ENCODE measurements at regions not wholly inside any gene's neighbourhood (a gene's known extent, or its start where the extent isn't known, plus 50 kb on each side); places are given as distances from the start of the nearest gene placed in this dataset.
"Not testable (repeated sequence)": the region's sequence is repeated elsewhere in the genome, so short reads cannot be mapped to it uniquely, and the experiment has no call there.

DNA sequence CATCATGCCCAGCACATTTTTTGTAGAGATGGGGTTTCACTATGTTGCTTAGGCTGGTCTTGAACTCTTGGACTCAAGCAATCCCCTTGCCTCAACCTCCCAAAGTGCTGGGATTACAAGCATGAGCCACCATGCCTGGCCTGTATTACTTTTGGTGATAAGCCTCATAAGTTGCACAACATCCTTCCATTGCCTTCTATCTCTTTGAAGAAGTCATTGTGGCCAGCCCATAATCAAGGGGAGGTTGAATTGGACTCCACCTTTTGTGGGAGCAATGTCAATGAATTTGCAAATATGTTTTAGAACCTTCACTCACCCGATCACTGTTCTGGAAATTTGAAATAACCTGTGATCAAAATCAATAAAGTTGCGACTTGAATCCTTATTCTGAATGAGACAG lies 104.3 kb upstream of the CLINT1 start:
- Histone ChIP-seq H3K9ac (ENCODE audit: low read length) (no peak overlapping the region), H3F3A (ENCODE audit: insufficient read depth) (no peaks in the 10 kb centered on the region), H3K4me3 (ENCODE audit: insufficient read depth, low read length, poor library complexity, severe bottlenecking) (no peak overlapping the region), H2AFZ (ENCODE audit: low read depth, low read length, severe bottlenecking) (no peak overlapping the region), H4K20me1 (ENCODE audit: low read depth, low read length) (no peaks in the 10 kb centered on the region), H3K27me3 (ENCODE audit: low read length) (no peaks in the 10 kb centered on the region), H3K79me2 (ENCODE audit: insufficient read depth, low read length) (no peaks in the 10 kb centered on the region), H3K4me2 (ENCODE audit: low read depth, low read length, poor library complexity, severe bottlenecking) (no peak overlapping the region), H3K9me3 (ENCODE audit: insufficient read depth, low read length) (no peaks in the 10 kb centered on the region), H3K27ac (ENCODE audit: low read depth, low read length) (no peak overlapping the region), H3K9me2 (replicated peaks; ENCODE audit: insufficient read depth, low read length) (no peaks in the 10 kb centered on the region), H3K36me3 (ENCODE audit: low read length) (no peaks in the 10 kb centered on the region)
- TF ChIP-seq EZH2phosphoT487 (conservative IDR thresholded peaks at IDR 0.05; ENCODE audit: low read length) (no peak), CTCF (IDR thresholded peaks at IDR 0.05; ENCODE audit: insufficient read depth, low read length, poor library complexity, severe bottlenecking) (no peak)

DNA sequence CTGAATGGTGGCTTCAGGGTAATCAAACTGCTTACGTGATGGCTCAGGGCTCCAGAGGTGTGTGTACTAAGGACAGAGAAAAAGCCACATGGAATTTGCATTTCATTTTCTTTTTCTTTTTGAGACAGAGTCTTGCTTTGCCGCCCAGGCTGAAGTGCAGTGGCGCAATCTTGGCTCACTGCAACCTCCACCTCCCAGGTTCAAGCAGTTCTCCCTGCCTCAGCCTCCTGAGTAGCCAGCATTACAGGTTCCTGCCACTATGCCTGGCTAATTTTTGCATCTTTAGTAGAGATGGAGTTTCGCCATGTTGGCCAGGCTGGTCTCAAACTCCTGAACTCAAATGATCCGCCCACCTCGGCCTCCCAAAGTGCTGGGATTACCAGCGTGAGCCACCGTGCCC lies 103.7 kb upstream of the CLINT1 start:
- not testable (repeated sequence) for H2AFZ ChIP-seq (ENCODE audit: low read depth, low read length, severe bottlenecking); H3K4me3 ChIP-seq (ENCODE audit: insufficient read depth, low read length, poor library complexity, severe bottlenecking); H3K9me3 ChIP-seq (ENCODE audit: insufficient read depth, low read length); H3K4me2 ChIP-seq (ENCODE audit: low read depth, low read length, poor library complexity, severe bottlenecking); H3K79me2 ChIP-seq (ENCODE audit: insufficient read depth, low read length); H3K9me2 ChIP-seq (replicated peaks; ENCODE audit: insufficient read depth, low read length); H4K20me1 ChIP-seq (ENCODE audit: low read depth, low read length); H3F3A ChIP-seq (ENCODE audit: insufficient read depth); H3K36me3 ChIP-seq (ENCODE audit: low read length); H3K27ac ChIP-seq (ENCODE audit: low read depth, low read length); H3K27me3 ChIP-seq (ENCODE audit: low read length); H3K9ac ChIP-seq (ENCODE audit: low read length)

GRCh38 chr5:157961896-157962590 lies 103.1 kb upstream of the CLINT1 start:
- Histone ChIP-seq H3K27ac (ENCODE audit: low read depth, low read length) (no peak overlapping the region), H2AFZ (ENCODE audit: low read depth, low read length, severe bottlenecking) (no peak overlapping the region), H3K79me2 (ENCODE audit: insufficient read depth, low read length) (no peaks in the 10 kb centered on the region), H3K4me3 (ENCODE audit: insufficient read depth, low read length, poor library complexity, severe bottlenecking) (no peak overlapping the region), H3F3A (ENCODE audit: insufficient read depth) (no peaks in the 10 kb centered on the region), H3K9me2 (replicated peaks; ENCODE audit: insufficient read depth, low read length) (no peaks in the 10 kb centered on the region), H3K27me3 (ENCODE audit: low read length) (no peaks in the 10 kb centered on the region), H3K9me3 (ENCODE audit: insufficient read depth, low read length) (no peaks in the 10 kb centered on the region), H4K20me1 (ENCODE audit: low read depth, low read length) (no peaks in the 10 kb centered on the region), H3K4me2 (ENCODE audit: low read depth, low read length, poor library complexity, severe bottlenecking) (no peak overlapping the region), H3K9ac (ENCODE audit: low read length) (no peak overlapping the region), H3K36me3 (ENCODE audit: low read length) (no peaks in the 10 kb centered on the region)
- TF ChIP-seq EZH2phosphoT487 (conservative IDR thresholded peaks at IDR 0.05; ENCODE audit: low read length) (no peak), CTCF (IDR thresholded peaks at IDR 0.05; ENCODE audit: insufficient read depth, low read length, poor library complexity, severe bottlenecking) (no peak)

DNA sequence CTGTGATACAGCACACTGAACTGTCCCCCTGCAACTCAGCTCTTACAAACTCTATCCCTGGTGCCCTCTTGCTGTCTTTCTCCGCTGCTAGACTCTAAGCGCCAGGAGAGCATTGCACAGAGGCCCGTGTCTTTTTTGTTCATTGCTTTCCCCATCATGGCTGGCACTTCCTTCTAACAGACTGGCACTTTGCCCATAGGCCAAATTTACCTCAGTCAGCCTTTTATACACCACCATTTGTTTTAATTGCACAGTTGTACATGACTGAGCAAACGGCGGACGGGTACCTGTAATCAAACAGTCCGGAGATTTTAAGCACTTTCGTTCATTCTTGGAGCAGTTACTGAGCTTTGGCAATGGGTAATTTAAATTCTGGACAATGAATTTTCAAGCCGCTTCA lies 102.2 kb upstream of the CLINT1 start:
- Histone ChIP-seq H3K4me3 (ENCODE audit: insufficient read depth, low read length, poor library complexity, severe bottlenecking) (no peak overlapping the region), H2AFZ (ENCODE audit: low read depth, low read length, severe bottlenecking) (no peak overlapping the region), H3K9me2 (replicated peaks; ENCODE audit: insufficient read depth, low read length) (no peaks in the 10 kb centered on the region), H3K27ac (ENCODE audit: low read depth, low read length) (no peak overlapping the region), H4K20me1 (ENCODE audit: low read depth, low read length) (no peaks in the 10 kb centered on the region), H3K79me2 (ENCODE audit: insufficient read depth, low read length) (no peaks in the 10 kb centered on the region), H3K36me3 (ENCODE audit: low read length) (no peaks in the 10 kb centered on the region), H3K4me2 (ENCODE audit: low read depth, low read length, poor library complexity, severe bottlenecking) (no peak overlapping the region), H3K9me3 (ENCODE audit: insufficient read depth, low read length) (no peaks in the 10 kb centered on the region), H3F3A (ENCODE audit: insufficient read depth) (no peaks in the 10 kb centered on the region), H3K9ac (ENCODE audit: low read length) (no peak overlapping the region), H3K27me3 (ENCODE audit: low read length) (no peaks in the 10 kb centered on the region)
- no peak for TF ChIP-seq EZH2phosphoT487 (conservative IDR thresholded peaks at IDR 0.05; ENCODE audit: low read length)

Measured in SU-DHL-6 (cell line).